GM21360 (cell line): ENCODE measurements at regions not wholly inside any gene's neighbourhood (a gene's known extent, or its start where the extent isn't known, plus 50 kb on each side); places are given as distances from the start of the nearest gene placed in this dataset.
"Not testable (repeated sequence)": the region's sequence is repeated elsewhere in the genome, so short reads cannot be mapped to it uniquely, and the experiment has no call there.

Experiments used
- ATAC-seq: cut with Tn5 transposase; IDR thresholded peaks from one replicate; pipeline ENCODE4 v1.9.1; 2021; ENCODE audit warnings: mild to moderate bottlenecking, moderate library complexity; ENCODE audit not compliant: unreplicated experiment

GRCh38 chr4:188717661-188718060 is 578.4 kb downstream of the TRIML1 start:
- ATAC-seq: no peak

- no peak for ATAC-seq
Measured at GRCh38 chr4:188719794-188720193, 580.6 kb downstream of the TRIML1 start.

GRCh38 chr4:188722911-188723310 is 583.7 kb downstream of the TRIML1 start:
- ATAC-seq: no peak

- no peak for ATAC-seq
Measured at GRCh38 chr4:188727746-188728145, 588.5 kb downstream of the TRIML1 start.

- ATAC-seq: no peak
Measured at GRCh38 chr4:188728359-188728758, 589.1 kb downstream of the TRIML1 start.

GRCh38 chr4:188732131-188732530 is 592.9 kb downstream of the TRIML1 start:
- ATAC-seq: no peak

- ATAC-seq: no peak
Measured at GRCh38 chr4:188735082-188735481, 595.8 kb downstream of the TRIML1 start.

- no peak for ATAC-seq
Measured at GRCh38 chr4:188737251-188738002, 598.2 kb downstream of the TRIML1 start.

GRCh38 chr4:188738290-188738689 is 599.0 kb downstream of the TRIML1 start:
- ATAC-seq: not testable (repeated sequence)

GRCh38 chr4:188740172-188740571 is 600.9 kb downstream of the TRIML1 start:
- not testable (repeated sequence) for ATAC-seq

- not testable (repeated sequence) for ATAC-seq
Measured at GRCh38 chr4:188740791-188741190, 601.5 kb downstream of the TRIML1 start.

- no peak for ATAC-seq
Measured at GRCh38 chr4:188754372-188755002, 615.2 kb downstream of the TRIML1 start.

GRCh38 chr4:188767496-188767895 is 628.3 kb downstream of the TRIML1 start:
- ATAC-seq: no peak

GRCh38 chr4:188778905-188779304 is 639.7 kb downstream of the TRIML1 start:
- ATAC-seq: no peak

GRCh38 chr4:188779581-188779980 is 640.3 kb downstream of the TRIML1 start:
- ATAC-seq: no peak

GRCh38 chr4:188780028-188780427 is 640.8 kb downstream of the TRIML1 start:
- ATAC-seq: no peak

- no peak for ATAC-seq
Measured at GRCh38 chr4:188780686-188781085, 641.4 kb downstream of the TRIML1 start.

- ATAC-seq: no peak
Measured at GRCh38 chr4:188781655-188782054, 642.4 kb downstream of the TRIML1 start.

GRCh38 chr4:188783175-188783574 is 643.9 kb downstream of the TRIML1 start:
- ATAC-seq: no peak

- no peak for ATAC-seq
Measured at GRCh38 chr4:188783606-188784160, 644.4 kb downstream of the TRIML1 start.

GRCh38 chr4:188796600-188796999 is 657.4 kb downstream of the TRIML1 start:
- not testable (repeated sequence) for ATAC-seq

GRCh38 chr4:188797011-188797410 is 657.8 kb downstream of the TRIML1 start:
- ATAC-seq: not testable (repeated sequence)
